WERI-Rb-1 (cell line): ENCODE measurements at regions not wholly inside any gene's neighbourhood (a gene's known extent, or its start where the extent isn't known, plus 50 kb on each side); places are given as distances from the start of the nearest gene placed in this dataset.

Experiments
- DNase-seq: peaks from one replicate; pipeline ENCODE4 v3.0.0-alpha.2; 2020
- H3K27ac ChIP-seq: fragments of 250-450 bp; sonication (Bioruptor Pico); 2 replicates; pipeline ENCODE4 v1.5.1; 2020; ENCODE audit warnings: mild to moderate bottlenecking, moderate library complexity
- H3K27me3 ChIP-seq: fragments of 250-450 bp; sonication (Bioruptor Pico); 2 replicates; pipeline ENCODE4 v1.5.1; 2021; ENCODE audit warnings: mild to moderate bottlenecking, low read depth, moderate library complexity; ENCODE audit not compliant: insufficient read depth, severe bottlenecking
- H3K36me3 ChIP-seq: fragments of 250-450 bp; sonication (Bioruptor Pico); 2 replicates; pipeline ENCODE4 v1.5.1; 2020; ENCODE audit warnings: mild to moderate bottlenecking, moderate library complexity
- H3K4me3 ChIP-seq: 2 replicates; pipeline ENCODE4 v1.5.1; 2011; ENCODE audit warnings: low read depth, mild to moderate bottlenecking, control low read depth, low read length
- H3K9me3 ChIP-seq: fragments of 250-450 bp; sonication (Bioruptor Pico); 2 replicates; pipeline ENCODE4 v1.5.1; 2021; ENCODE audit warnings: mild to moderate bottlenecking, moderate library complexity; ENCODE audit not compliant: severe bottlenecking
- TF ChIP-seq, protein P1 (sequence below): IDR thresholded peaks from 2 replicates; pipeline ENCODE4 v1.5.1; 2011; ENCODE audit warnings: low read depth, mild to moderate bottlenecking, control low read depth, inconsistent platforms, low read length

DNA sequence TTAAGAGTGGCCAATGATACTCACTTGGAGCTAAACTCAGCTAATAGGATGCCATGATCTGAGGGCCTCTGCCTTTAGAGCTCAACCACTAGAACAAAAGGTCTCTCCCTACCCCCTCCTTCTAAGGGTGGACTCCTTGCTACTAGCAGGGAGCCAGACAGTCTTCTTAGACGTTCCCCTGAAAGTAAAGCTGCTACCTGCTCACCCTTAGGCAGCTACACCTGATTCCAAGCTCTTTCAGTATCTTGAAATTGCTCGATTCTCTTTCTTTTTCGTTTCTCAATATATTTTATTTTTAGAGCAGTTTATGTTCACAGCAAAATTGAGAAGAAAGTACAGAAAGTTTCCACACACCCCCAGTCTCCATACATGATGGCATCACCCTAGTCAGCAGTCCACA, 112.6 kb upstream of the KCNJ15 start:
- Histone ChIP-seq H3K27ac (no peak overlapping the region), H3K27me3 (no peaks in the 10 kb centered on the region), H3K36me3 (no peaks in the 10 kb centered on the region), H3K9me3 (peaks cover 6% of the 10 kb centered on the region), H3K4me3 (no peak overlapping the region)
- TF ChIP-seq, protein P1, sequence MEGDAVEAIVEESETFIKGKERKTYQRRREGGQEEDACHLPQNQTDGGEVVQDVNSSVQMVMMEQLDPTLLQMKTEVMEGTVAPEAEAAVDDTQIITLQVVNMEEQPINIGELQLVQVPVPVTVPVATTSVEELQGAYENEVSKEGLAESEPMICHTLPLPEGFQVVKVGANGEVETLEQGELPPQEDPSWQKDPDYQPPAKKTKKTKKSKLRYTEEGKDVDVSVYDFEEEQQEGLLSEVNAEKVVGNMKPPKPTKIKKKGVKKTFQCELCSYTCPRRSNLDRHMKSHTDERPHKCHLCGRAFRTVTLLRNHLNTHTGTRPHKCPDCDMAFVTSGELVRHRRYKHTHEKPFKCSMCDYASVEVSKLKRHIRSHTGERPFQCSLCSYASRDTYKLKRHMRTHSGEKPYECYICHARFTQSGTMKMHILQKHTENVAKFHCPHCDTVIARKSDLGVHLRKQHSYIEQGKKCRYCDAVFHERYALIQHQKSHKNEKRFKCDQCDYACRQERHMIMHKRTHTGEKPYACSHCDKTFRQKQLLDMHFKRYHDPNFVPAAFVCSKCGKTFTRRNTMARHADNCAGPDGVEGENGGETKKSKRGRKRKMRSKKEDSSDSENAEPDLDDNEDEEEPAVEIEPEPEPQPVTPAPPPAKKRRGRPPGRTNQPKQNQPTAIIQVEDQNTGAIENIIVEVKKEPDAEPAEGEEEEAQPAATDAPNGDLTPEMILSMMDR, result no peak
- no peak for DNase-seq

DNA sequence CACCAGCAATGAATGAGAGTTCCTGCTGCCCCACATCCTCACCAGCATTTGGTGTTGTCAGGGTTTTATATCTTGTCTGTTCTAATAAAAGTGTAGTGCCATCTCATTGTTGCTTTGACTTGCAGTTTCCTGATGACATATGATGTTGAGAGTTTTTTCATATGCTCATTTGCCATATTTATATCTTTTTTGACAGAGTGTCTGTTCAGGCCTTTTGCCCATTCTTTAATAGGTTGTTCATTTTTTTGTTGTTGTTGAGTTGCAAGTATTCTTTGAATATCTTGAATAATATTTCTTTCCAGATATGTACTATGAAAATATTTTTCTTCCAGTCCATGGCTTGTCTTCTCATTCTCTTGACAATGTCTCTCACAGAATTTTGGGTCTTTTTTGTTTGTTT, 111.7 kb upstream of the KCNJ15 start:
- H3K9me3 ChIP-seq, result peaks cover 6% of the 10 kb centered on the region
- H3K27me3 ChIP-seq, result no peaks in the 10 kb centered on the region
- no peak overlapping the region for H3K27ac ChIP-seq
- no peak for DNase-seq
- H3K4me3 ChIP-seq, result no peak overlapping the region
- no peaks in the 10 kb centered on the region for H3K36me3 ChIP-seq
- TF ChIP-seq, protein P1, result no peak

DNA sequence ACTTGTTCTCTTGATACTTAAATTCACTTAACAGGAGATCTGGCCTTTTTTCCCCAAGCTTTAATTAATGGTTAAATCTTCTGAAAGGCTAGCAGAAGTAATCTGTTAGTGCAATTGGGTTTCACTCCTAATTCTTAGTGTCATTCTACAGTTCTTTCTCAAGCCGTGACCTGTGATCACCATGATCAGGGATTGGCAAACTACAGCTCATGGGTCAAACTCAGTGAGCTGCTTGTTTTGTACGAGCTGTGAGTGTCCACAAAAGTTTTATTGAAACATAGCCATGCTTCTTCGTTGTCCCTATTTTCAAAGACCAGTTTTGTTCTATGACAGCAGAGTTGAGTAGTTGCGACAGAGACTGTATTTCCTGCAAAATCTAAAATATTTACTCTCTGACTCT, 109.4 kb upstream of the KCNJ15 start:
- Histone ChIP-seq H3K27me3 (no peaks in the 10 kb centered on the region), H3K36me3 (no peaks in the 10 kb centered on the region), H3K27ac (peak overlapping the region; percentile 65), H3K9me3 (peaks cover 6% of the 10 kb centered on the region), H3K4me3 (peak overlapping the region; percentile 3)
- TF ChIP-seq, protein P1, result no peak
- DNase-seq, result peak; percentile 55

DNA sequence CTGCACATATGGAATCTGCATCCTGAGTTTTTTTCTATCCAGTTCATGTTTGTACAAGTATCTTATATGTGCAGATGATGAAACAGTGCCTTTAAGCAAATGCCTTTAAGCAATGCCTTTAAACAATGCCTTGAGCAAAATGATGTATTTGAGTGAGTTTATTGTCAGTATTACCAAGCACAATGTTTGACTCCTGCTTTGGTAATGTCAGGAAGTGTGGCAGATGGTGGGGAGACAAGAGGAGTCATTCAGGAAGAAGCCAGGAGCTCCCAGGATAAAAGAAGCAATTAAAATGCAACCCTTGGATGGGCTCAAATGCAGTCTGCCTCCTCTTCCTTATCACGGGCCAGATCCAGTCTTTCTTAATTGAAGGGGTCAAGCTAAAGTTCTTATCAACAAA, 108.7 kb upstream of the KCNJ15 start:
- Histone ChIP-seq H3K4me3 (peak overlapping the region; percentile 3), H3K9me3 (peaks cover 6% of the 10 kb centered on the region), H3K36me3 (no peaks in the 10 kb centered on the region), H3K27me3 (no peaks in the 10 kb centered on the region), H3K27ac (peak overlapping the region; percentile 65)
- peak; percentile 57 for DNase-seq
- TF ChIP-seq, protein P1, result no peak

DNA sequence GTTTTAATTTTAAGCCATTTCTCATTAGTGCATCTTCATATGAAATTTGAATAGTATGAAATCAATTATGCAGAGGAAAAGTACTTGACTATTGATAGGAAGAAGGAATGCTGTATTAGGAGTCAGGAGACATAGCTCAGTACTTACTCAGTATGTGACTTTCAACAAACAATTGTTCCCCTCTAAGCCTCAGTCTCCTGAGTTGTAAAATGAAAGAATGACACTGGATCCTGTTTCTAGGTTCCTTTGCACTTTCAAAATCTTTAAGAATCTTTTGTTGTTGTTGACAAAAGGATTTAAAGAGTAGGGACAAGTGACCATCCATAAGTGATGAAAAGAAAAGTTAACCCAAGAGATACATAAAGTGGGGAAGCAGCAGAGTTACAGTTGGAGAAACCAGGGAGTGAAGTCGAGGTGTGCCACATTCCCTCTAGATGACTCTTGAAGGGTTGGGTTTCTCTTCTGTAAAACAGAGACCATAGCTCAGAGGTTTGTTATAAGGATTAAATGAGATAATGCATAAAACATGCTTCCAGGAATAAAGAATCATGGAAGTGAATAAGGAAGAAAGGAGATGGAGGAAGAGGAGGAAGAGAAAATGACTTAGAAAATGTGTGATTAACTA, 105.7 kb upstream of the KCNJ15 start:
- Histone ChIP-seq H3K27me3 (no peaks in the 10 kb centered on the region), H3K36me3 (no peaks in the 10 kb centered on the region), H3K4me3 (no peak overlapping the region), H3K9me3 (no peaks in the 10 kb centered on the region), H3K27ac (no peak overlapping the region)
- no peak for DNase-seq
- TF ChIP-seq, protein P1, result no peak

DNA sequence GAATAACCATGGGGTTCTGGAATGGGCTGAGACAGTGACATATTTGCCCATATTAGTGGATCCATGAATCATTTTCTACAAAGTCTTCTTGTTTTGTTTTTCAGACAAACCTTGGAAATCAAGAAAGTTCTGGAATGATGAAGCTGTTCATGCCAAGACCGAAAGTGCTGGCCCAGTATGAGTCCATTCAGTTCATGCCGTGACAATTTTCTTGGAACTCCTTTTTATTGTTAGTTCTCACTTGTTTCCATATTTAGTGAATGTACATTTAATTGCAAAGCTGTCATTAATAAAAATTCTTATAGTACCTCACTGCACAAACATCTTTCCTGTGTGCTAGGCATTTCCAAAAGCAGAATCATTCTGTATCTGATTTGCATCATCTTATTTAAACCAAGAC, 100.6 kb upstream of the KCNJ15 start:
- TF ChIP-seq, protein P1, result no peak
- Histone ChIP-seq H3K4me3 (no peak overlapping the region), H3K9me3 (no peaks in the 10 kb centered on the region), H3K27ac (no peak overlapping the region), H3K36me3 (no peaks in the 10 kb centered on the region), H3K27me3 (no peaks in the 10 kb centered on the region)
- DNase-seq, result no peak
